ENCODE measurements at regions not wholly inside any gene's neighbourhood (a gene's known extent, or its start where the extent isn't known, plus 50 kb on each side); places are given as distances from the start of the nearest gene placed in this dataset.

DNA sequence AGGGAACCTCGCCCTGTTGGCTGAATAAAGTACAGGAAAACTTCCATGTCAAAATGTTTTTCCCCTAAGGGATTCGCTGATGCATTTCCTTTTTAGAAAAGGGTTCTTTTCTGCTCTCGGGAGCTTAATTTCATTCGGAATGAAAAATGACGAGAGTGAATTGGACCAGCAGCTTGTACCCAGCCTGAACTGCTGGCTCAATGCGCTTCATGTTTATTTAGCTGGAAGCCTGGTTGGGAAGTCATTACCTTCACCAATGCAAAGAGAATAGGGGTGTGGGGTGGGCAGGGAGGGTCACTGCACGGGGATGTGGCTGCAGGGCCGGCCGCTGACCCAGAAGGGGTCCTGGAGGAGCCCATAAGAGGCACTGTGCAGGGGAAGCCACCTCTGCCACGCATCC is 207.7 kb downstream of the ENGASE start:
- TF ChIP-seq, protein P1, sequence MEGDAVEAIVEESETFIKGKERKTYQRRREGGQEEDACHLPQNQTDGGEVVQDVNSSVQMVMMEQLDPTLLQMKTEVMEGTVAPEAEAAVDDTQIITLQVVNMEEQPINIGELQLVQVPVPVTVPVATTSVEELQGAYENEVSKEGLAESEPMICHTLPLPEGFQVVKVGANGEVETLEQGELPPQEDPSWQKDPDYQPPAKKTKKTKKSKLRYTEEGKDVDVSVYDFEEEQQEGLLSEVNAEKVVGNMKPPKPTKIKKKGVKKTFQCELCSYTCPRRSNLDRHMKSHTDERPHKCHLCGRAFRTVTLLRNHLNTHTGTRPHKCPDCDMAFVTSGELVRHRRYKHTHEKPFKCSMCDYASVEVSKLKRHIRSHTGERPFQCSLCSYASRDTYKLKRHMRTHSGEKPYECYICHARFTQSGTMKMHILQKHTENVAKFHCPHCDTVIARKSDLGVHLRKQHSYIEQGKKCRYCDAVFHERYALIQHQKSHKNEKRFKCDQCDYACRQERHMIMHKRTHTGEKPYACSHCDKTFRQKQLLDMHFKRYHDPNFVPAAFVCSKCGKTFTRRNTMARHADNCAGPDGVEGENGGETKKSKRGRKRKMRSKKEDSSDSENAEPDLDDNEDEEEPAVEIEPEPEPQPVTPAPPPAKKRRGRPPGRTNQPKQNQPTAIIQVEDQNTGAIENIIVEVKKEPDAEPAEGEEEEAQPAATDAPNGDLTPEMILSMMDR (IDR thresholded peaks at IDR 0.05 in 2 of 3, conservative IDR thresholded peaks at IDR 0.05 in 1 of 3; ENCODE audit: borderline replicate concordance in 1 of 3, insufficient read depth in 1 of 3, low read depth in 2 of 3, low read length in 2 of 3) = no peak
- TF ChIP-seq ZFX (IDR thresholded peaks at IDR 0.05) = no peak
